Activated CD8-positive, alpha-beta memory T cell treated with anti-CD3 and anti-CD28 coated beads, Interleukin-2, amount 10 ng/mL, durations not matched to agents 7 days and 5 days (primary cell): ENCODE measurements at regions not wholly inside any gene's neighbourhood (a gene's known extent, or its start where the extent isn't known, plus 50 kb on each side); places are given as distances from the start of the nearest gene placed in this dataset.

Experiments
- ATAC-seq: fragments of 150-1000 bp; cut with Tn5 transposase; one replicate; pipeline ENCODE4 v1.10.0; 2021; ENCODE audit warnings: moderate library complexity
- CTCF ChIA-PET: fragments of 350-600 bp; sonication (Branson Sonifier 250); formaldehyde crosslinking; loops from one replicate; lab custom pipeline; 2021; ENCODE audit warnings: antibody characterized with exemption; lab: Charles Lee
- DNase-seq: peaks from one replicate; pipeline ENCODE4 v3.0.0-alpha.2; 2020
- H3K27ac Mint-ChIP-seq: one replicate; pipeline ENCODE4 v1.8.0; 2021; ENCODE audit warnings: mild to moderate bottlenecking, mixed read lengths
- H3K27me3 Mint-ChIP-seq: one replicate; pipeline ENCODE4 v1.8.0; 2021; ENCODE audit warnings: mixed read lengths
- H3K36me3 Mint-ChIP-seq: one replicate; pipeline ENCODE4 v1.8.0; 2021; ENCODE audit warnings: mild to moderate bottlenecking, mixed read lengths
- H3K4me1 Mint-ChIP-seq: one replicate; pipeline ENCODE4 v1.8.0; 2021; ENCODE audit warnings: mixed read lengths
- H3K4me3 Mint-ChIP-seq: one replicate; pipeline ENCODE4 v1.8.0; 2021; ENCODE audit warnings: mild to moderate bottlenecking, moderate library complexity, mixed read lengths
- H3K9me3 Mint-ChIP-seq: one replicate; pipeline ENCODE4 v1.8.0; 2022; ENCODE audit warnings: low read depth, mixed read lengths

- Mint-ChIP-seq H3K4me3 (no peak overlapping the region), H3K27ac (no peak overlapping the region), H3K9me3 (peaks cover 2% of the 10 kb centered on the region), H3K27me3 (no peaks in the 10 kb centered on the region), H3K36me3 (no peaks in the 10 kb centered on the region), H3K4me1 (no peaks in the 10 kb centered on the region)
- ATAC-seq: no peak
- CTCF ChIA-PET: interaction anchor here (1.3 kb wide), 1 partner anchor 14 kb away, joined by 3 read pairs; no protein-coding TSS in a partner anchor
- no peak for DNase-seq
These were observed 156.8 kb upstream of the CDH13 start for GRCh38 chr16:82470016-82470415.

- Mint-ChIP-seq H3K27me3 (no peaks in the 10 kb centered on the region), H3K27ac (no peak overlapping the region), H3K4me3 (no peak overlapping the region), H3K36me3 (no peaks in the 10 kb centered on the region), H3K4me1 (no peaks in the 10 kb centered on the region), H3K9me3 (peaks cover 2% of the 10 kb centered on the region)
- DNase-seq (no peak), ATAC-seq (no peak)
- CTCF ChIA-PET: no interaction called here
These were observed 162.6 kb upstream of the CDH13 start for GRCh38 chr16:82464187-82464586.

DNA sequence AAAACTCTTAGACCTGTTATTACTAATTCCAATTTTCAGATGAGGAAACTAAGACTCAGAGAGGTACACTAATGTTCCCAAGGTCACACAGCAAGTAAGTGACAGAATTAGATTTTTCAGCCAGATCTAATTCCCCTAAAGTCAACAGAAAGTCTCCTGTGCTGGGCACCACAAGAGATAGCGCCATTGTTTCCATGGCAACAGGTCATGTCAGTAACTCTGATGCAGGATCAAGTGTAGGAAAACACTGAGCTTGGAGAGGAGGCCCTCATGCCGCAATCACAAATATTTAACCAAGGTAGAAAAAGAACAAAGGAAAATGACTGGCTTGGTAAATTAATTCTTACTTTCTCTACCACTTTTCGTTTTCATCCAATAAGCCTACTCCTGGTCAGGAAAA, 166.0 kb upstream of the CDH13 start:
- no peaks in the 10 kb centered on the region for H3K4me1 Mint-ChIP-seq
- no peaks in the 10 kb centered on the region for H3K36me3 Mint-ChIP-seq
- no peaks in the 10 kb centered on the region for H3K9me3 Mint-ChIP-seq
- no peak overlapping the region for H3K4me3 Mint-ChIP-seq
- CTCF ChIA-PET: no interaction called here
- no peak for DNase-seq
- peaks cover 2% of the 10 kb centered on the region for H3K27me3 Mint-ChIP-seq
- H3K27ac Mint-ChIP-seq: no peak overlapping the region
- no peak for ATAC-seq

DNA sequence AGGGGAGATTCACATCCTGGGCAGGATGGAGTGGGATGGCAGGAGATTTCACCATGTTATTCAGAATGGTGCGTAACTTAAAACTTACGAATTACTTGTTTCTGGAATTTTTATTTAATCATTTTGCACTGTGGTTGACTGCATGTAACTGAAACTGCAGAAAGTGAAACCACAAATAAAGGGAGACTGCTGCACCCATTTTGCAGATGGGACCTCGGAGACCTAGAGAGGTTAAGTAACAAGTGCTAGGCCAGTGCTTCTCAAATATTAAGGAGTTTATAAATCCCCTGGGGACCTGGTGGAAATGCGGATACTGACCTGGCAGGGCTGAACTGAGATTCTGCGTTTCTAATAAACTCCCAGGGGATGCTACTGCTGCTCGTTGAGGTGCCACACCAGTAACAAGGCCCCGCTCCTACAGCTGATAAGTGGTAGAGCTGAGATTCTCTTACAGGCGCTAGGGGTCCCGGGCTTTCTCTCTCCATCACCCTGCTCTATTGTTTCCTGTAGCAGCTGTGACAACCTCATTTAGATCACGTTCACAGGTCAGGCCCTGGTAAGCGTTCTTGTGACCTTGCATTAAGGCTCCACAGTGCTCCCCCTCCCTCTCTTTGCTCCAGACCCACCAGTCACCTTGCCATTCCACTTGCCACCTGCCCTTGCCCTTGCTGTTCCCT, 167.1 kb upstream of the CDH13 start:
- no peaks in the 10 kb centered on the region for H3K9me3 Mint-ChIP-seq
- CTCF ChIA-PET: no interaction called here
- no peaks in the 10 kb centered on the region for H3K36me3 Mint-ChIP-seq
- no peak overlapping the region for H3K27ac Mint-ChIP-seq
- ATAC-seq (no peak), DNase-seq (no peak)
- H3K4me1 Mint-ChIP-seq: no peaks in the 10 kb centered on the region
- no peak overlapping the region for H3K4me3 Mint-ChIP-seq
- peaks cover 2% of the 10 kb centered on the region for H3K27me3 Mint-ChIP-seq

DNA sequence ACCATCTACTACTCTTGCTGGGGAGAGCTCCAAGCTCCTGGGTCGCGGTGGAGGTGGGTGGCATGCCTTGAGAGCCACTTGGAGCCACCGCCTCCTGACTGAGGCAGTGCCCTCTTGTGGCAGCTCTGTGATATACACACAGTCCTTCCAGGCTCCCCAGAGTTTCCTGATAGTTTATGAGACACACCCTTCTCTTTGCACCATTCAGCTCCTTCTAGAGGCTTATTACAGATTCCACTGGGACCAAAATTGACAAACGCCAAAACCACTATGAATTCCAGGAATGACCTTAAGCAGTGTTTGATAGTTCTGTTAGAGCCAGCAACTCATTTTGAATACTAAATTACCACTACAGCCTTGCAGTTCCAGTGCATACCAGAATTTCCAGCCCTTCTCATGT, 170.1 kb upstream of the CDH13 start:
- ATAC-seq: no peak

DNA sequence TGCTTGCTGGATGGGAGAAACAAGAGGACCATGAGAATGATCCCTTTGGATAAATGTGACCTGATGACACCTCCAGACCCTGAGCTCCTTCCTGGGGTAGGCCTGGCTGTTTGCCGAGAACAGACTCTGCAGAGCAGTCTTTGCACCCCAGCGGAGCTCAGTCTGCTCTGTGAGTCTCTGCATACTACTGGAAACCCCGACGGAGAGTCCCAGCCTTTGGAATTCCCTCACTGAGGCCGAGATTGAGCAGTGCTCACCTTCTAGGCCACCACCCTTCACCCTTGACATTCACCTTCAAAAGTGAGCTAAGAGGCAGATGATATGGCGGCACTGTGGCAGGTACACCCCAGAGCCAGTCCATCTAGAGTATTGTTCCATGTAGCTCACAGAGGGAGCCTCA, 172.2 kb upstream of the CDH13 start:
- CTCF ChIA-PET: no interaction called here
- no peaks in the 10 kb centered on the region for H3K9me3 Mint-ChIP-seq
- no peak overlapping the region for H3K27ac Mint-ChIP-seq
- no peak for DNase-seq
- H3K27me3 Mint-ChIP-seq: peaks cover 2% of the 10 kb centered on the region
- no peaks in the 10 kb centered on the region for H3K36me3 Mint-ChIP-seq
- no peaks in the 10 kb centered on the region for H3K4me1 Mint-ChIP-seq
- ATAC-seq: no peak
- no peak overlapping the region for H3K4me3 Mint-ChIP-seq

More for the DNA sequence above, 170.1 kb upstream of the CDH13 start:
- Mint-ChIP-seq H3K36me3 (no peaks in the 10 kb centered on the region), H3K27me3 (peaks cover 2% of the 10 kb centered on the region), H3K9me3 (no peaks in the 10 kb centered on the region), H3K4me3 (no peak overlapping the region), H3K4me1 (no peaks in the 10 kb centered on the region), H3K27ac (no peak overlapping the region)
- peak; percentile 53 for DNase-seq
- CTCF ChIA-PET: interaction anchor here (0.6 to 3.1 kb wide), 11 partner anchors 11 to 193 kb away, joined by 3 to 29 read pairs (median 3); no protein-coding TSS in a partner anchor

DNA sequence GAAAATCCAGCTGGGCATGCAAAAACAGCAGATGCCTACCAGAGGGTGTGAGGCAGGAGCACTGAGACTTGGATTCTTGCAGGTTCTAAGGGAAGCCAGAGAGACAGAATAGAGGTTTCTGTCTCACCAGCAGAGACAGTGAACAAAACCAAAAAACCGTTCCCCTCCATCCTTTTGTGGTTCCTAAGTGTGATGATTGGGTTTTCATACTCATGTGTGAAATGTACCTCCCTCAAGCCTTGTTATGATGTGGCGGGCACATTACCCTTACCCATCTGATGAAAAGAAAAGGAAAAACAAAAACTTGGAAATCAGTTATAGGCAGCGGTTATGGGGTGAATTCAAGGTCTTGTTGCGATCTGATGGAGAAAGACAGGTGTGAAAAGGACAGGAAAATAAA, 172.6 kb upstream of the CDH13 start:
- H3K27me3 Mint-ChIP-seq: peaks cover 2% of the 10 kb centered on the region
- no peaks in the 10 kb centered on the region for H3K4me1 Mint-ChIP-seq
- H3K9me3 Mint-ChIP-seq: no peaks in the 10 kb centered on the region
- H3K27ac Mint-ChIP-seq: no peak overlapping the region
- no peaks in the 10 kb centered on the region for H3K36me3 Mint-ChIP-seq
- no peak for DNase-seq
- CTCF ChIA-PET: no interaction called here
- ATAC-seq: no peak
- no peak overlapping the region for H3K4me3 Mint-ChIP-seq

- Mint-ChIP-seq H3K9me3 (no peaks in the 10 kb centered on the region), H3K27ac (no peak overlapping the region), H3K4me3 (no peak overlapping the region), H3K27me3 (peaks cover 2% of the 10 kb centered on the region), H3K36me3 (no peaks in the 10 kb centered on the region), H3K4me1 (no peaks in the 10 kb centered on the region)
- CTCF ChIA-PET: no interaction called here
- no peak for DNase-seq
- ATAC-seq: no peak
These were observed 174.6 kb upstream of the CDH13 start for GRCh38 chr16:82452004-82452756.

GRCh38 chr16:82451449-82451848, 175.3 kb upstream of the CDH13 start:
- no peak overlapping the region for H3K27ac Mint-ChIP-seq
- H3K9me3 Mint-ChIP-seq: no peaks in the 10 kb centered on the region
- ATAC-seq (no peak), DNase-seq (no peak)
- no peak overlapping the region for H3K4me3 Mint-ChIP-seq
- peaks cover under 1% of the 10 kb centered on the region for H3K27me3 Mint-ChIP-seq
- CTCF ChIA-PET: no interaction called here
- no peaks in the 10 kb centered on the region for H3K4me1 Mint-ChIP-seq
- no peaks in the 10 kb centered on the region for H3K36me3 Mint-ChIP-seq

- DNase-seq (no peak), ATAC-seq (no peak)
- no peak overlapping the region for H3K27ac Mint-ChIP-seq
- H3K27me3 Mint-ChIP-seq: no peaks in the 10 kb centered on the region
- H3K36me3 Mint-ChIP-seq: no peaks in the 10 kb centered on the region
- no peaks in the 10 kb centered on the region for H3K4me1 Mint-ChIP-seq
- no peaks in the 10 kb centered on the region for H3K9me3 Mint-ChIP-seq
- no peak overlapping the region for H3K4me3 Mint-ChIP-seq
- CTCF ChIA-PET: no interaction called here
These were observed 186.4 kb upstream of the CDH13 start for GRCh38 chr16:82440336-82440735.

- no peak overlapping the region for H3K4me3 Mint-ChIP-seq
- H3K4me1 Mint-ChIP-seq: no peaks in the 10 kb centered on the region
- CTCF ChIA-PET: interaction anchor here (1.8 kb wide), 1 partner anchor 16 kb away, joined by 4 read pairs; no protein-coding TSS in a partner anchor
- DNase-seq (no peak), ATAC-seq (no peak)
- H3K9me3 Mint-ChIP-seq: no peaks in the 10 kb centered on the region
- no peaks in the 10 kb centered on the region for H3K36me3 Mint-ChIP-seq
- H3K27ac Mint-ChIP-seq: no peak overlapping the region
- H3K27me3 Mint-ChIP-seq: no peaks in the 10 kb centered on the region
These were observed 187.0 kb upstream of the CDH13 start for GRCh38 chr16:82439678-82440293.

DNA sequence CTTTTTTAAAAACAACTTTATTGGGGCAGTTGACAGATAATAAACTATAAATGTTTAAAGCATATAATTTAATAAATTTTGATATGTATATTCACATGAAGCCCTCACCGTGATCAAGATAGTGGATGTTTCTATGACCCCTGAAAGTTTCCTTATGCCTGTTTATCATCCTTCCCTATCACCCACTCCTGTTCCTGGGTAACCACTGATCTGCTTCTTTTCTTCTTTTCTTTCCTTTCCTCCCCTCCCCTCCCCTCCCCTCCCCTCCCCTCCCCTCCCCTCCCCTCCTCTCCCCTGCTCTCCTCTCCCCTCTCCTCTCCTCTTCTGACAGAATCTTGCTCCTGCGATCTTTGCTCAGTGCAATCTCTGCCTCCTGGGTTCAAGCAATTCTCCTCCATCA, 193.7 kb upstream of the CDH13 start:
- ATAC-seq (no peak), DNase-seq (no peak)
- Mint-ChIP-seq H3K4me3 (no peak overlapping the region), H3K9me3 (no peaks in the 10 kb centered on the region), H3K27ac (no peak overlapping the region), H3K27me3 (no peaks in the 10 kb centered on the region), H3K4me1 (no peaks in the 10 kb centered on the region), H3K36me3 (no peaks in the 10 kb centered on the region)
- CTCF ChIA-PET: no interaction called here

GRCh38 chr16:82432261-82432660, 194.5 kb upstream of the CDH13 start:
- H3K27me3 Mint-ChIP-seq: no peaks in the 10 kb centered on the region
- DNase-seq (no peak), ATAC-seq (no peak)
- no peaks in the 10 kb centered on the region for H3K4me1 Mint-ChIP-seq
- H3K36me3 Mint-ChIP-seq: no peaks in the 10 kb centered on the region
- no peak overlapping the region for H3K4me3 Mint-ChIP-seq
- CTCF ChIA-PET: no interaction called here
- H3K9me3 Mint-ChIP-seq: no peaks in the 10 kb centered on the region
- no peak overlapping the region for H3K27ac Mint-ChIP-seq

DNA sequence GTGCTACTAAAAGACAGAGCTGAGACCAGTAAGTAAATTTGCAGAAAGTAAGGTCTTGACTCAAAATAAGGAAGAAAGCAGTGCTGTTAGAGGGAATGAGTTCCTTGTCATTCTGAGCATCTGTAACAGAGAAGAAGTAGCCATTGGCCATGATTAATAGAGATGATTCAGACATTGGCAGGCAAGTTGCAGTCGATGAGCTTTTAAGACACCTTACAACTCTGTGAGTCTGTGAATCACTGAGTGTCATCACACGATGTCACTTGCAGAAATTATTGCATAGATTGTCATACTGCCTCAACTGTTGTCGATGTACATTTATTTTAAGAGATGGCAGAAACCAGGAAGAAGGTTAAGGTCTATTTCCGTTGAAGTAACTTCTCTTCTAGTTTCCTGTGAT, 201.1 kb upstream of the CDH13 start:
- CTCF ChIA-PET: no interaction called here
- peaks cover 3% of the 10 kb centered on the region for H3K27me3 Mint-ChIP-seq
- H3K36me3 Mint-ChIP-seq: no peaks in the 10 kb centered on the region
- H3K4me3 Mint-ChIP-seq: no peak overlapping the region
- DNase-seq: no peak
- H3K4me1 Mint-ChIP-seq: no peaks in the 10 kb centered on the region
- no peaks in the 10 kb centered on the region for H3K9me3 Mint-ChIP-seq
- ATAC-seq: no peak
- no peak overlapping the region for H3K27ac Mint-ChIP-seq
